Natural killer cell (primary cell): ENCODE measurements at regions not wholly inside any gene's neighbourhood (a gene's known extent, or its start where the extent isn't known, plus 50 kb on each side); places are given as distances from the start of the nearest gene placed in this dataset.
A peak's percentile ranks its signal among the peaks of the same experiment; 100 is the strongest.
"Not testable (repeated sequence)": the region's sequence is repeated elsewhere in the genome, so short reads cannot be mapped to it uniquely, and the experiment has no call there.

Experiments used
- ATAC-seq, 3 donors: fragments of 150-1000 bp in 2 of 3; fragments of 200-7000 bp in 1 of 3; cut with Tn5 transposase; 1 replicate in 1 of 3; 2 replicates in 2 of 3; pipeline ENCODE4 v1.10.0; 2021; ENCODE audit warnings: mild to moderate bottlenecking in 2 of 3, moderate library complexity in 2 of 3
- DNase-seq, 2 donors: peaks; one replicate each; pipeline versions ENCODE4 v3.0.0 to v3.0.0-alpha.2; 2013 to 2021; ENCODE audit warnings: mixed read lengths in 1 of 2
- H3K27ac ChIP-seq: one replicate; pipeline ENCODE4 v1.5.1; 2013; ENCODE audit warnings: mild to moderate bottlenecking, low read length
- H3K27me3 ChIP-seq: one replicate; pipeline ENCODE4 v1.6.1; 2013; ENCODE audit warnings: low read length; ENCODE audit not compliant: control insufficient read depth, insufficient read depth
- H3K36me3 ChIP-seq: one replicate; pipeline ENCODE4 v1.6.1; 2013; ENCODE audit warnings: low read length; ENCODE audit not compliant: control insufficient read depth, insufficient read depth
- H3K4me1 ChIP-seq: one replicate; pipeline ENCODE4 v1.6.1; 2013; ENCODE audit warnings: low read length; ENCODE audit not compliant: control insufficient read depth, insufficient read depth
- H3K4me3 ChIP-seq: one replicate; pipeline ENCODE4 v1.5.1; 2013; ENCODE audit warnings: low read length
- H3K9me3 ChIP-seq: one replicate; pipeline ENCODE4 v1.6.1; 2013; ENCODE audit warnings: low read length; ENCODE audit not compliant: control insufficient read depth, insufficient read depth
- H3K27ac Mint-ChIP-seq, 2 donors: one replicate each; pipeline ENCODE4 v1.8.0; 2022; ENCODE audit warnings: mild to moderate bottlenecking in 2 of 2, mixed read lengths in 2 of 2, moderate library complexity in 1 of 2
- H3K27me3 Mint-ChIP-seq, 2 donors: one replicate each; pipeline ENCODE4 v1.8.0; 2022; ENCODE audit warnings: low read depth in 2 of 2, mixed read lengths in 2 of 2
- H3K36me3 Mint-ChIP-seq: one replicate; pipeline ENCODE4 v1.8.0; 2022; ENCODE audit warnings: mixed read lengths
- H3K4me1 Mint-ChIP-seq, 2 donors: one replicate each; pipeline ENCODE4 v1.8.0; 2022; ENCODE audit warnings: mixed read lengths in 2 of 2
- H3K4me3 Mint-ChIP-seq: one replicate; pipeline ENCODE4 v1.8.0; 2022; ENCODE audit warnings: mild to moderate bottlenecking, moderate library complexity, mixed read lengths
- H3K9me3 Mint-ChIP-seq, 2 donors: one replicate each; pipeline ENCODE4 v1.8.0; 2022; ENCODE audit warnings: mixed read lengths in 2 of 2
- CTCF ChIP-seq: fragments of 200-600 bp; IDR thresholded peaks from one replicate; pipeline ENCODE4 v1.8.0; 2022; ENCODE audit warnings: antibody characterized with exemption
- WGBS: methylation state at CpG from one replicate; pipeline ENCODE4 v1.1.7; 2013; ENCODE audit warnings: missing lambda C conversion rate; ENCODE audit not compliant: insufficient coverage; 5-methylcytosine and 5-hydroxymethylcytosine counted together
- intact Hi-C: fragments of 100-400 bp; cut with micrococcal nuclease; formaldehyde crosslinking; loops from one replicate; pipeline ENCODE4 v1.14.2; 2022

- Mint-ChIP-seq H3K27me3 (no peaks in the 10 kb centered on the region), H3K4me1 (peaks cover 8 to 14% of the 10 kb centered on the region in 2 donors), H3K9me3 (no peaks in the 10 kb centered on the region), H3K27ac (no peak overlapping the region), H3K4me3 (no peak overlapping the region), H3K36me3 (no peaks in the 10 kb centered on the region)
- DNase-seq (no peak), ATAC-seq (no peak)
- H3K4me1 ChIP-seq = no peaks in the 10 kb centered on the region
- no peaks in the 10 kb centered on the region for H3K27me3 ChIP-seq
- 82% methylated on average over 5 of the region's 5 CpGs for WGBS
- TF ChIP-seq CTCF = no peak
- no peaks in the 10 kb centered on the region for H3K9me3 ChIP-seq
- no peaks in the 10 kb centered on the region for H3K36me3 ChIP-seq
- intact Hi-C loops = no loop called here
- no peak overlapping the region for H3K27ac ChIP-seq
- H3K4me3 ChIP-seq = no peak overlapping the region
Observed at GRCh38 chr3:177622982-177623617, 425.8 kb upstream of the TBL1XR1 start.

- TF ChIP-seq CTCF = no peak
- ATAC-seq = peak in 2 of 3 donors; percentile 26 to 34
- intact Hi-C loops = no loop called here
- Mint-ChIP-seq H3K36me3 (no peaks in the 10 kb centered on the region), H3K9me3 (no peaks in the 10 kb centered on the region), H3K4me1 (peaks cover 8 to 20% of the 10 kb centered on the region in 2 donors), H3K4me3 (no peak overlapping the region), H3K27ac (peak overlapping the region in 1 of 2 donors; percentile 10), H3K27me3 (no peaks in the 10 kb centered on the region)
- peak in 1 of 2 donors; percentile 36 for DNase-seq
- Histone ChIP-seq H3K4me3 (no peak overlapping the region), H3K4me1 (no peaks in the 10 kb centered on the region), H3K36me3 (no peaks in the 10 kb centered on the region), H3K9me3 (no peaks in the 10 kb centered on the region), H3K27ac (no peak overlapping the region), H3K27me3 (no peaks in the 10 kb centered on the region)
- WGBS = 86% methylated on average over 10 of the region's 13 CpGs
Observed at GRCh38 chr3:177624528-177625495, 427.5 kb upstream of the TBL1XR1 start.

DNA sequence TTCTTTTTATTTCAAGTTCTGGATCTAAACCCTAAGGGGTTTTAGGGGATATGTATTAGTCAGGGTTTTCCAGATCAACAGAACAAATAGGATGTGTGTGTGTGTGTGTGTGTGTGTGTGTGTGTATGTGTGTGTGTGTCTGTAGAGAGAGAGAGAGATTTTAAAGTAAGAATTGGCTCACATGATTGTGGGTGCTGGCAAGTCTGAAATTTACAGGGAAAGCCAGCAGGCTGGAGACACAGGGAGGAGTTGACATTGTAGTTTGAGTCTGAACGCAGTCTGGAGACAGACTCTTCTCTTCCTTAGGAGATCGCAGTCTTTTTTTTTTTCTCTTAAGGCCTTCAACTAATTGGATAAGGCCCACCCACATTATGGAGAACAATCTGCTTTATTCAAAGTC is 428.8 kb upstream of the TBL1XR1 start:
- no peak for ATAC-seq

DNA sequence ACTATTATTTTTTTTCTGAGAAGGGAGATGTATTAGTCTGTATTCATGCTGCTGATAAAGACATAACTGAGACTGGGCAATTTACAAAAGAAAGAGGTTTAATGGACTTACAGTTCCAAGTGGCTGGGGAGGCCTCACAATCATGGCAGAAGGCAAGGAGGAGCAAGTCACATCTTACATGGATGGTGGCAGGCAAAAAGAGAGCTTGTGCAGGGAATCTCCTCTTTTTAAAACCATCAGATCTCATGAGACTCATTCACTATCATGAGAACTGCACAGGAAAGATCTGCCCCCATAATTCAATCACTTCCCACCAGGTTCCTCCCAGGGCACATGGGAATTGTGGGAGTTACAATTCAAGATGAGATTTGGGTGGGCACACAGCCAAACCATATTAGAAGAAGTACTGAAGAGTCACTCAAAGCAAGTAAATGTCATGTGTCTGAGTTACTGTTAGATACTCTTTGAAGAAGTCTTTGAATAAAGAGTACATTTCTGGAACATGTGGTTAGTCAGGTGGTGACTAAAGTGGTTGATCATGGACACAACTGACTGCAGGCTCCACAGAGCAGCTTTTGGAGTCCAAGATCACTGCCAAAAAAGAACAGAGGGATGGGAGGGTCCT is 430.9 kb upstream of the TBL1XR1 start:
- ATAC-seq, intact Hi-C loops, H3K9me3 ChIP-seq, H3K9me3 Mint-ChIP-seq, H3K4me3 ChIP-seq, H3K4me3 Mint-ChIP-seq, H3K27me3 ChIP-seq, H3K36me3 Mint-ChIP-seq, H3K27me3 Mint-ChIP-seq, DNase-seq, H3K27ac ChIP-seq, H3K36me3 ChIP-seq, H3K27ac Mint-ChIP-seq, H3K4me1 ChIP-seq: not testable (repeated sequence)
- peaks cover 4 to 22% of the 10 kb centered on the region in 2 donors for H3K4me1 Mint-ChIP-seq

More for the DNA sequence above, 428.8 kb upstream of the TBL1XR1 start:
- Histone ChIP-seq H3K27me3 (no peaks in the 10 kb centered on the region), H3K4me1 (no peaks in the 10 kb centered on the region), H3K27ac (no peak overlapping the region), H3K4me3 (no peak overlapping the region), H3K36me3 (no peaks in the 10 kb centered on the region), H3K9me3 (no peaks in the 10 kb centered on the region)
- Mint-ChIP-seq H3K27ac (no peak overlapping the region), H3K27me3 (no peaks in the 10 kb centered on the region), H3K9me3 (no peaks in the 10 kb centered on the region), H3K4me3 (no peak overlapping the region), H3K36me3 (no peaks in the 10 kb centered on the region), H3K4me1 (peaks cover 8 to 20% of the 10 kb centered on the region in 2 donors)
- intact Hi-C loops = no loop called here
- 100% methylated on average over 2 of the region's 2 CpGs for WGBS
- DNase-seq = no peak
- TF ChIP-seq CTCF = no peak
